Loucy (cell line): ENCODE measurements at regions not wholly inside any gene's neighbourhood (a gene's known extent, or its start where the extent isn't known, plus 50 kb on each side); places are given as distances from the start of the nearest gene placed in this dataset.

Experiments
- EZH2phosphoT487 ChIP-seq: fragments of 200-600 bp; IDR thresholded peaks from 2 replicates; pipeline ENCODE4 v1.6.1; 2018; ENCODE audit warnings: antibody characterized with exemption, mild to moderate bottlenecking, moderate library complexity, borderline replicate concordance
- TF ChIP-seq, protein P1 (sequence below): fragments of 200-600 bp; sonication (generic); conservative IDR thresholded peaks from 2 replicates; pipeline ENCODE4 v1.5.1; 2014; ENCODE audit warnings: mild to moderate bottlenecking, antibody characterized with exemption, low read length

DNA sequence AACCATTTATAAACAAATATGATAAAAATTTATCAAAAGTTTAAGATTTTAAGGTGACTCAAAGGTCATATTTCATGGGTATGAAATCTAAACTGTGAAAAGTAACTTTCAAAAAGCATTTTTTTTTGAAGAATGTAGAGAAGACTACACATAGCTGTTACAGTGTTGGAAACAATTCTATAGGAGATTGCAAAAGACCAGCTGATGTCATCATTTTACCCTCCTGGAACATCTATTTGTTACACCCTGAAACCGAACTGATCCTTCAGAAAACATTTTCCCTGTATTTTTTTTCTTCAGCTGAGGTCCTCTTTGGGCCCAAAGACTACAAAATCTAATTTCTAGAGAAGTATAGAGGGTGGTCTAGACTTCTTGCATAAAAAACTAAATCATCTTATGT is 297.5 kb upstream of the FERMT1 start:
- TF ChIP-seq, protein P1, sequence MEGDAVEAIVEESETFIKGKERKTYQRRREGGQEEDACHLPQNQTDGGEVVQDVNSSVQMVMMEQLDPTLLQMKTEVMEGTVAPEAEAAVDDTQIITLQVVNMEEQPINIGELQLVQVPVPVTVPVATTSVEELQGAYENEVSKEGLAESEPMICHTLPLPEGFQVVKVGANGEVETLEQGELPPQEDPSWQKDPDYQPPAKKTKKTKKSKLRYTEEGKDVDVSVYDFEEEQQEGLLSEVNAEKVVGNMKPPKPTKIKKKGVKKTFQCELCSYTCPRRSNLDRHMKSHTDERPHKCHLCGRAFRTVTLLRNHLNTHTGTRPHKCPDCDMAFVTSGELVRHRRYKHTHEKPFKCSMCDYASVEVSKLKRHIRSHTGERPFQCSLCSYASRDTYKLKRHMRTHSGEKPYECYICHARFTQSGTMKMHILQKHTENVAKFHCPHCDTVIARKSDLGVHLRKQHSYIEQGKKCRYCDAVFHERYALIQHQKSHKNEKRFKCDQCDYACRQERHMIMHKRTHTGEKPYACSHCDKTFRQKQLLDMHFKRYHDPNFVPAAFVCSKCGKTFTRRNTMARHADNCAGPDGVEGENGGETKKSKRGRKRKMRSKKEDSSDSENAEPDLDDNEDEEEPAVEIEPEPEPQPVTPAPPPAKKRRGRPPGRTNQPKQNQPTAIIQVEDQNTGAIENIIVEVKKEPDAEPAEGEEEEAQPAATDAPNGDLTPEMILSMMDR: no peak
- TF ChIP-seq EZH2phosphoT487: no peak
